ENCODE measurements at regions not wholly inside any gene's neighbourhood (a gene's known extent, or its start where the extent isn't known, plus 50 kb on each side); places are given as distances from the start of the nearest gene placed in this dataset.
A peak's percentile ranks its signal among the peaks of the same experiment; 100 is the strongest.
"Not testable (repeated sequence)": the region's sequence is repeated elsewhere in the genome, so short reads cannot be mapped to it uniquely, and the experiment has no call there.

- peak; percentile 83 for DNase-seq
Observed at GRCh38 chr7:66413379-66414114, 208.4 kb downstream of the TPST1 start.

- no peak for DNase-seq
Observed at GRCh38 chr7:66415659-66416265, 210.6 kb downstream of the TPST1 start.

GRCh38 chr7:66418537-66418936, 210.1 kb upstream of the KCTD7 start:
- DNase-seq, result no peak

GRCh38 chr7:66419210-66419609, 209.5 kb upstream of the KCTD7 start:
- DNase-seq, result no peak

GRCh38 chr7:66421830-66422475, 206.7 kb upstream of the KCTD7 start:
- DNase-seq, result no peak

GRCh38 chr7:66423729-66424128, 205.0 kb upstream of the KCTD7 start:
- no peak for DNase-seq

GRCh38 chr7:66426332-66426731, 202.3 kb upstream of the KCTD7 start:
- DNase-seq, result no peak

GRCh38 chr7:66426996-66427395, 201.7 kb upstream of the KCTD7 start:
- no peak for DNase-seq

GRCh38 chr7:66427956-66428355, 200.7 kb upstream of the KCTD7 start:
- no peak for DNase-seq

GRCh38 chr7:66429498-66430163, 199.1 kb upstream of the KCTD7 start:
- DNase-seq, result no peak

- DNase-seq, result no peak
Observed at GRCh38 chr7:66430164-66430545, 198.5 kb upstream of the KCTD7 start.

- DNase-seq, result not testable (repeated sequence)
Observed at GRCh38 chr7:66438703-66439405, 189.8 kb upstream of the KCTD7 start.

GRCh38 chr7:66442385-66442784, 186.3 kb upstream of the KCTD7 start:
- DNase-seq, result no peak

- DNase-seq, result no peak
Observed at GRCh38 chr7:66443946-66444345, 184.7 kb upstream of the KCTD7 start.

GRCh38 chr7:66447007-66447406, 181.7 kb upstream of the KCTD7 start:
- DNase-seq, result not testable (repeated sequence)

- DNase-seq, result not testable (repeated sequence)
Observed at GRCh38 chr7:66450814-66451213, 177.9 kb upstream of the KCTD7 start.

- DNase-seq, result not testable (repeated sequence)
Observed at GRCh38 chr7:66451713-66452112, 177.0 kb upstream of the KCTD7 start.

- DNase-seq, result no peak
Observed at GRCh38 chr7:66452165-66452564, 176.5 kb upstream of the KCTD7 start.

- no peak for DNase-seq
Observed at GRCh38 chr7:66453340-66453739, 175.3 kb upstream of the KCTD7 start.

- peak; percentile 7 for DNase-seq
Observed at GRCh38 chr7:66454600-66455225, 174.0 kb upstream of the KCTD7 start.

- DNase-seq, result not testable (repeated sequence)
Observed at GRCh38 chr7:66455432-66455831, 173.2 kb upstream of the KCTD7 start.

- not testable (repeated sequence) for DNase-seq
Observed at GRCh38 chr7:66456431-66456830, 172.2 kb upstream of the KCTD7 start.

Measured in activated CD4-positive, alpha-beta T cell treated with anti-CD3 and anti-CD28 coated beads, Interleukin-2, amount 50 U/mL, for 16 hours (primary cell).